DMS153 treated with DMSO at 0.1 percent for 48 hours (cell line): ENCODE measurements at regions not wholly inside any gene's neighbourhood (a gene's known extent, or its start where the extent isn't known, plus 50 kb on each side); places are given as distances from the start of the nearest gene placed in this dataset.

Source experiments
- DNase-seq: peaks from one replicate; lab custom pipeline; 2025; ENCODE audit not compliant: unreplicated experiment; lab: John Stamatoyannopoulos, UW

DNA sequence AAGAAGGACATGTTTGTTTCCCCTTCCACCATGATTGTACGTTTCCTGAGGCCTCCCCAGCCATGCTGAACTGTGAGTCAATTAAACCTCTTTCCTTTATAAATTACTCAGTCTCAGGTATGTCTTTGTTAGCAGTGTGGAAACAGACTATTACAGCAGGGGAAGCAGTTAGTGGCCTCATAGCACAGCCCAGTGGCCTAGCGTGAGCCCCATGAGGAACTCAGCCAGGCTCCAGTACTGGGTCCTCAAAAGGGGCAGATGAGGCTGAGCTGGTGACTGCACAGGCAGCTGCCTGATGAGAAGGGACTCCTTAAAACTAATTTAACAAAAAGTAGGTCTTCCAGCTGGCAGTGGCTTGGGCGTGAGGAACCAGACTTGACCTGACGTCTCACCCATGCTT lies 399.9 kb downstream of the CDH26 start:
- DNase-seq: no peak

DNA sequence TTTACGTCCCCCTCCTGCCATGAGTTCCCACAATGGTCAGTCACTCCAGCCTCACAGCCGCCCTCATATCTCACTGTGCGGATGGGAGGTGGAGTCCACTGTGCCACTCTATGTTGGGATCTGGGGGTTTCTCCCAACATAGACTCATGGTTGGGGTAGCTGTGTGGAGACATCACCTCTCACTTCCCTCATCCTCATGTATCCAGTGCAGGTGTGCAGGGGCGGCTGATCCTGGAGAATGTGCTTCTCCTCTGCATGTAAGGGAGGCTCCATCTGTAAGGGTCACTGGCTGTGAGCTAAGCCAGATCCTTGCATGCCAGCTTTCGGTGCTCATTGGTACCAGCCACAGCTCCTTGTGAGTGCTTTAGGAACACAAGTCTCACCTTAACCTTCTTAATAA lies 400.8 kb downstream of the CDH26 start:
- DNase-seq: no peak

DNA sequence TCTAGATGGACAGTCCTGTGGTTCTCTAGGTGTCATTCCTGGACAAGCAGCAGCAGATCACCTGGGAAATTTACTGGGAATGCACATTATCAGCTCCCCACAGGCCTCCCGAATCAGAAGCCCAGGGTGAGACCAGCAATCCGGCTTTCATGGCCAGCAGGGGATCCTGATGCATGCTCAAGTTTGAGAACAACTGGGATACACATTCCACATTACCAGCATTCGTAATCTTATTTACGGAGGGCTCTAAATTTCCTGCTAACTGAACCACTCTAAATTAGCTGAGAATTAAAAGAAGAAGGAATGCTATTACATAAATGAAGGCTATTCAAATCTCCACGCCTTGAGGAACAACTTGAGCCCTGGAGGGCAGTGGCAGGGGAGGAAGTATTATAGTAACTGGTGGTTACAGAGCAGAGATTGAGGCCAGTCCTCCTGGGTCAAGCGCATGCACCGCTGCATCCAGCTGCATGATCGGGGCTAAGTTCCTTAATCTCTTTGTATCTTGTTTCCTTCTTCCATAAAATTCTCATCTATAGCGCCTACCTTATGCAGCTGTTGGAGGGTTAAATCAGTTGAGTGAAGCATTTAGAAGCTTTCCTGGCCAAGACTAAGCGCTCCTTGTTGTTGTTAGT lies 403.7 kb downstream of the CDH26 start:
- no peak for DNase-seq

DNA sequence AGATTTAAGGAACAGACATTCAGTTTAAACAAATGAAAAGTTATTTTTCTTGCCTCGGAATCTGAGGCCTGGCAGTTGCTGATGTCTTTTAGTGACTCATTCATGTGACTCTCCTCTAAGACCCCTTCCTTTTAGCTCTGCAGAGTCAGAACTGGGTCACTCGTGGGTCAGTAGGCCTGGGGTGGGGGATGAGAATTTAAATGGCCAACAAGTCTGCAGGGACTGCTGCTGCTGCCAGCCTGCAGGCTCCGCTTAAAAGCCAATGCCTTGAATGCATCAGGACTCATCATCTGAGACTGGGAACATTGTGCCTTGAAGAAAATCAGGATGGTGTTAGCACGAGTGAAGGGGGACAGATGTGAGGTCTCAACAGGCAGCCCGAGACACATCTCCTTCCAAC lies 404.3 kb downstream of the CDH26 start:
- DNase-seq: no peak

DNA sequence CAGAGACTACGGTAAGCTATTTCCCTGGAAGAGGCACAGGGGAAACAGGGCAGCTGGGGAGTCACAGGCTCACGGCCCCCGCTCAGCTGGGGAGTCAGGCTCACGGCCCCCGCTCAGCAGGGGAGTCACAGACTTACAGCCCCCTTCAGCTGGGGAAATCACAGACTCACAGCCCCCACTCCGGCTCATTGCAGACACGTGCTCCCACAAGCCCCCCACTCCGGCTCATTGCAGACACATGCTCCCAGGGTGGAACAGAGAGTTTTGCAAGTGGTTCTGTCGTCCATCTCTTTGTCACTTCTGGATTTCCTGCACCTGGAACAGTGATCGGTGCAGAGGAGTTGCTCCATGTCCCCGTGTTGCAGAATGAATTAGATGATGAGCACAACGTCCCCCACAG lies 405.5 kb downstream of the CDH26 start:
- no peak for DNase-seq

DNA sequence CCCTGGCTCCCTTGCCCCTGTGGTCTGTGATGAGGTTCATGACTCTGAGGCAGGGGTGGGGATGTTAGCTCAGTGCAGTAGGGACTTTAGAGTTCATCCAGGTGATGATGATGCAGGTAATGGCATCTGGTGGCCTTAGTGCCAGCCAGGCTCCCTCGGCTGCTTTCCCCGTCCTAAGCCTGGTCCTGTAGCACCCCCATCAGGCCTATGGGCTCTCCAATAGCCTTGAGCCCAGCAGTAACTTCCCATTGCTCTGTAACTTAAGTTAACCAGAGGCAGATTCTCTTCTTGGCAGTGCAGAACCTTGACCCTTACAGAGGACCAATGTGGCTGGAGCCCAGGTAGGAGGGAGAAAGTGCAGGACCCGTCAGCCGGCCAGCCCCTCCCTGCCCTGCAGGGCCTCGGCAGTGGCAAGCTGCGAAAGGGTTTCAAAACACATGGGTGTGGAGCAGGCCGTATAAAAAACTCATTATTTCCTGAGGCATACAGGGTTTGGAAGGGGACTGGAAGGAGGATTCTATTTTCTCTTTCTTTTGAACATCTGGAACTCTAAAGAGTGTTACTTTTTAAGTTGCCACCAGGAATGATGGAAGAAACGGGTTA lies 406.9 kb downstream of the CDH26 start:
- DNase-seq: no peak

DNA sequence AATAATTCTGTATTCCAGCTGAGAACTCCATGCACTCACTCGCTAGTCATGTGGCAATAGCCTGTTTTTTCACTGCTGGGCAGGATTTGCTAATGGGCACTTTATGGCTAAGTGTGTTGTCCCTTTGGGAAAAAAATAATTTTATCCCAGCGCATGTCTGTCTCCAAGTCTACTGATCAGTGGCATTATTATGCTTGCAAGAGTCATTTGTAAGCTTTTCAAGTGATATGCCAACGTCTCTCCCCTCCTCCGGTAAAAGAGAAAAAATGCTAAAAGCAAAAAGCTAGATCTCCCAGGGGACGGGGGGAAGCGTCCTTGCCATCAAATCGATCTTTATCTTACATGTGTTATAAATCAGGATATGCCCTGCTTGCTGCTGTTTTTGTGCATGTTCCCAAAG lies 407.7 kb downstream of the CDH26 start:
- DNase-seq: no peak

DNA sequence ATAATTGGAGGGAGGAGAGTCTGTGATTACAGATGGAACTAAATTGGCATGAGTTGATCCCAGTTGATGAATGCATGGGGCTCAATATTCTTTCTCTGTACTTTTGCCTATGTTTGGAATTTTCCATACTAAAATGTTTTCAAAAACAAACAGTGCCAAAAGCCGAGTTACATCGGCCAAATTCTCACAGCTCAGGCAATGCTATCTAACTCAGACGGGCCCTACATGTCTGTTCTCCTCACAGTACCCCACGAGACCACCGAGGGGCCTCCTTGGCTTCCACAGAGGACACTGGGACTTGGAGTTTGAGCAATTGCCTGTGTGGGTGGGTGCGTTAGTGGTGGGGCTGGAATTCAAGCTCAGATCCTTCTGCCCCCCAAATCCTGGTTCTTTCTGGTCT lies 413.2 kb downstream of the CDH26 start:
- no peak for DNase-seq

DNA sequence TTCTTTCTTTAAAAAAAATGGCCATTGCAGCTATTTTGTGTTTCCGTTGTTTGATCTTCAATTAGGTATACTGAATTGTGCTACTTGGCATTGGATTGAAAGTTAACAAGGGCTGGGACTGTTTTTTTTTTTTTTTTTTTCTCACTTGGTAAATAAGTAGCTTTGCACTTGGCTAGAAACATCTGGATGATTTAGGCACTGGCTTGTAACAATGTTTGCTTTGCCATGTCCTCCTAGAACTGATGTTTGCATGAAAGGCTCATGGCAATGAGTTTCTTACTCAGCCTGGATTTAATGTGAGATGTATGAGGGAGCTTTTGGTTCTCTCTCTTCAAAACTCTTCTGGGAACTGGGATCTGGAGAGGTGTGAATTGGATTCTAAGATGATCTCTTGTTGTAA lies 414.1 kb downstream of the CDH26 start:
- DNase-seq: no peak

DNA sequence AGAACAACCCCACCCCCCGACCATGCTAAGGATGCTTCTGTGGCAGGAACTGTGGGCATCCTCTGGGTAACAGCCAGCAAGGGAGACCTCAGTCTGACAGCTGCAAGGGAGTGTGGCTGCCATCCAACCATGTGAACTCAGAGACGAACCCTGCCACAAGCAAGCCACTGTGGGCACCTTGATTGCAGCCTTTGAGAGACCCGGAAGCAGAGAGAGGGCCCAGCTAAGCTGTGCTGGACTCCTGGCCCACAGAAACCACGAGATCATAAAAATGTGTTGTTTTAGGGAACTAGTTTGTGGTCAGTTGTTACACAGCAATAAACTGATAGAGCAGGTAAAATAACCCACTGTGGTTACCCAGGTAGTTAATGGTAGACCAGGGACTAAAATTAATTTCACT lies 414.6 kb downstream of the CDH26 start:
- DNase-seq: no peak

DNA sequence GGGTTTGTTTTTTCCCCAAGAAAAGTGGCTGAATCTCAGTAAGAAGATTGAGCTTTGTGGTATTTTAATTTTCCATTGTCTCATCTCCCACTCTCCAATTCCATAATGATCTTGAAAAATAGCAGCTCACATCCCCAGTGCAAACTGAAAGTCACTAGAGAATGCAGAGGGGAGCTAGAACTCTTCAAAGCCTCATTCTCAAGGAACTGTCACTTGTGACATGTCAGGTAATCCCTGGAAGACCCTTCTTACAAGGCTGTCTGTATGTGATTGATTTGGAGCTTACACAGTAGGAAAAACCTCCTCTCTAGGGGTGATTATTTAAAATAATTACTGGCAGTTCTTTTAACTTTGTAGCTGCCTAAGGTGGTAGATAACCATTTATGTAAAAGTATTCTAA lies 420.4 kb downstream of the CDH26 start:
- DNase-seq: no peak

DNA sequence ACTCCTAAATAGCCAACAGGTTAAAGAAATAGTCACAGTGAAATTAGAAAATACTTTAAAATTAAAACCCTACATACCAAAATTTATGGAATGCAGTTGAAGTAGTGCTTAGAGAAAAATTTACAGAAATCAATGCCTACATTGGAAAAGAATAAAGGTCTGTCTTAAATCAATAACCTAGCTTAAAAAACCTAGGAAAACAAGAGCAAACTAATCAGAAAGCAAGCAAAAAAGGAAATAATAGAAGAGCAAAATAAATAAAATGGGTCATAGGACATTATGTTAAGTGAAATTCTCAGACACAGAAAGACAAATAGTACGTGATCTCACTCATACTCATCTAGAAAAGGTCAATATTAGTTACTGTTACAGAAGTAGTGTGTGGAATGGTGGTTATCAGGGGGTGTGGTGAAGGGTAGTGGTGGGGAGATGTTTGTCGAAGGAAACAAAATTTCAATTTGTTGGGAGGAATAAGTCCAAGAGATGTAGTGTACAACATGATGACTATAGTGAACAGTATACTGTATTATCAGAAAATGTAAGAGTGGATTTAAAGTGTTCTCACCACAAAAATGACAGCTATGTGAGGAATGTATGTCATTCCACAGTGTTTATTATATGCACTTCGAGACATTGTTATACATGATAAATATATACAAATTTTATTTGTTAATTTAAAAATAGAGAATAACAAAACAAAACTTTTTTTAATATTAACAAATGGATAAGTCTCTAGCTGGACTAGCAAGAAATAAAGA lies 423.6 kb downstream of the CDH26 start:
- no peak for DNase-seq

DNA sequence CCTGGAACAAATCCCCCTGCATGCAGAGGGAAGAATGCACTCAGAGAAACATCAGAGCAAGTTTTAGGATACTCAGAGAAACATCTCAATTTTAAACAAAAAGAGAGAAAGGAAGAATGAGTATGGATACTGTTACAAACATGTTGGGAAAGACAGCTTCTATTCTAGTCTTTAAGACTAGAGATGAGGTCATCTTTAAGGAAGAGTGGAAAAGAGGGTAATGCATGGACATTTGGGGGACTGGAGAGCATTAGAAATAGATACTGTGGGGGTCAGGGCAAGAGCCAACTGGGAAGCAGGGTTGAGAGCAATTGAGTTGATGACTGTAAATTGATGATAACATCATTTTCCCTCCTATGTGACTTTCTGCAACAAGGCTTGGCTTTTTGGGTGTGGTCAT lies 431.2 kb downstream of the CDH26 start:
- no peak for DNase-seq

DNA sequence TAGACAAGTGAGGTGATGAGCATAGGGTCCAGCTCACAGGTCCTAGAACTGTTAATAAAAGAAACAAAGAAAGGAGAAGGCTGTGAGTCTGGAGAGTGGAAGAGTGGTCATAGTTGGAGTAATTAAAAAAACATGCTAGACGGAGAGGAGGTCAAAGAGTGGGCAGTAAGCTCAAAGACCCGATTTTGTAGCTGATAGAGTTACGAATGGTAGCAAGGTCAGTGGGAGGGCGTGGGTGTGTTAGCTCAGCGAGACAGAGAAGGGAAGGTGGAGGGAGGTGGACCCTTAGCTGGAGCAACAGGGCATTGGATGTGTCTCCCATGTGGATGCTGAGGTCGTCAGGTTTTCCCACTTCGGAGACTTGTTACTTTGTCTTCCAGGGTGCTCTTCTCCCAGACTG lies 431.7 kb downstream of the CDH26 start:
- no peak for DNase-seq

DNA sequence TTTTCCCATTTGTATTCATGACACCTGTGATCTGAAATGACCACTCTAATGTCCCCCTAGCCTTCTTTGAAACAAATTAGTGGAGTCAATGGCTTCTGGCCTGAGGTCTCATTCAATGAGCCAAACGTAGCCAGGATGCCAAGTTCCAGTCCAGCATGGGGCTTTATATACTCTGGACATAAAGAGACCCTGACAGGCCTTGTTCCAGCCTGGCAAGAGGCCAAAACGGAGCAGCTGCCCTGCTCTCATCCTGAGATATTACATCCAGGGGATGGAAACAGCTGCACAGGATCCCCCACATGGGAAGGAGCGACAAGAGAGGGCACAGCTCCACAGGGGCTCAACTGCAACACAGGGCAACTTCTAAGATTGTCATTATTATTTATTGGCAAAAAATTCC lies 437.8 kb downstream of the CDH26 start:
- no peak for DNase-seq

DNA sequence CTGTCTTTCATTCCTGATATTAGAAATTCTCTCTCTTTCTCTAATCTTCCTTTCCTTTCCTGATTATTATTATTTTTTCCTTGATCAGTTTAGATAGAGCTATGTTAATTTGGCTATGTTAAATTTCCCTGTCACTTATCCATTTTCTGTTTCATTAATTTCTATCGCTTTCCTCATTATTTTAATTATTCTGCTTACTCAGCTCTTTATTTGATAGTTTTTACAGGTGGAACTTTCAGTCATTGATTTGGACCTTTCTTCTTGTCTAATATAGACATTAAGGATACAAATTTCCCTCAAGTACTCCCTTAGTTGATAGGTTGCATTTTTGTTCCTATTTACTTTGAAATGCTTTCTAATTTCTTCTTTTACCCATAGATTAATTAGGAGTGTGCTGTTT lies 442.3 kb downstream of the CDH26 start:
- no peak for DNase-seq

DNA sequence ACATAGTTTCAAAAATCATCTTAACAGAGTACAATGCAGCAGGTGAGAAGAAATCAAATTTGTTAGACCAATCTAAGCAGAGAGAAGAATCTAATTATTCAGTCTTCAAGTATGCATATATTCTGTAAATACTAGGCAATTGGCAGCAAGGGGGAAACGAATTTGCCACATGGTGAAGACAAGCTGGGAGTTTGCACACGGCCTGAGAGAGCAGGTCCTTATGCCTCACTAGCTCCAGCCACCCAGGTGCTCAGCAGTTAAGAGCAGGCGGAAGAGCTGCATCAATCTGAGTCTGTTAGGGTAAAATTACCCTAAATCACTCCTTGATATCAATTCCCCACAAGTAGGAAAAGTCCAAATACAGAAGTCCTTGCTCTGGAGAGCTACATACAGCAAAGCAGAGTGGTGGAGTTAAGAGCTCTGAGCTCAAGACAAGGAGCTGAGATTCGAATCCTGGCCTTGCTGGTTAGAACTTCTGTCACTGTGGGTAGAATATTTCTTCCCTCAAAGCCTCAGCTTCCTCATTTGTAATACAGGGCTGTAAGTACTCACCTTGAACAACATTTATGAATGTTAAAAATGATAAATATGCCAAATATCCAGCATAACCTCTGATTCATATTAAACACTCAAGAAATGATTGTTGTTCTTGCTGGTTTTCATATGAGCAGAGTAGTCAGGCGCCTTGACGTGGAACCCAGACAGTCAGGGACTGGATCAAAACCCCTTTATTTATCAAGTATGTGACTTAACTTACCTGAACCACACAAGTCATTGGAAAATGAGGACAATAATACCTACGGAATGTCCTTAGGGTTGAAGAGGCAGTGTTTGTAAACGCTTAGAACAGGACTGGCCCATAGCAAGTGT lies 444.2 kb downstream of the CDH26 start:
- no peak for DNase-seq

DNA sequence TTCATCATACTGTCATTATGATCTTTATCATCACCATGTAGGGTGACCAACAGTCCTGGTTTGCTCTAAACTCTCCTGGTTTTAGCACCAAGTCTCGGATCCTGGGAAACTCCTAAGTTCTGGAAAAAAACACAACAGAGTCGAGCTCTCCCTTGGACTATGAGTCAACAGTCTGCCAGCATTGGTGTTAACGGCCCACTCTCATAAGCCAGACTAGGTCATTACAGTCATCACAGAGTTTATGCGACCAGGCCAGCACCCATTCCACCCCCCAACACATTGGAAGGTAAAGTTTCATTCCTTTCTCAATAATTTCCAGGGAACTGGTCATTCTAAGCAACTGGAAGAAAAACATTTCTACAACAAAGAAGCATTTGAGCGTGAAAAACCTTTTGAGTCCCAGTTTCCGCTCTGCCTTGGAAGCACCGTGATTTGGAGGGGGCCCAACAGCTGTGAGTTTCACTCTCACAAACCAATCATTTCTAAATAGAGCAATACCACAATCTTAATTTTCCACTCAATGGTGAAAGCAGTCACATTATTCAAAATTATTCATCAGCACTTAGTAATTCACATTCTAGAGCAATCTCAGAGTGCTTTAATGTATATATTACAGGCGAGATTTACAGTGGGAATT lies 445.0 kb downstream of the CDH26 start:
- DNase-seq: no peak

DNA sequence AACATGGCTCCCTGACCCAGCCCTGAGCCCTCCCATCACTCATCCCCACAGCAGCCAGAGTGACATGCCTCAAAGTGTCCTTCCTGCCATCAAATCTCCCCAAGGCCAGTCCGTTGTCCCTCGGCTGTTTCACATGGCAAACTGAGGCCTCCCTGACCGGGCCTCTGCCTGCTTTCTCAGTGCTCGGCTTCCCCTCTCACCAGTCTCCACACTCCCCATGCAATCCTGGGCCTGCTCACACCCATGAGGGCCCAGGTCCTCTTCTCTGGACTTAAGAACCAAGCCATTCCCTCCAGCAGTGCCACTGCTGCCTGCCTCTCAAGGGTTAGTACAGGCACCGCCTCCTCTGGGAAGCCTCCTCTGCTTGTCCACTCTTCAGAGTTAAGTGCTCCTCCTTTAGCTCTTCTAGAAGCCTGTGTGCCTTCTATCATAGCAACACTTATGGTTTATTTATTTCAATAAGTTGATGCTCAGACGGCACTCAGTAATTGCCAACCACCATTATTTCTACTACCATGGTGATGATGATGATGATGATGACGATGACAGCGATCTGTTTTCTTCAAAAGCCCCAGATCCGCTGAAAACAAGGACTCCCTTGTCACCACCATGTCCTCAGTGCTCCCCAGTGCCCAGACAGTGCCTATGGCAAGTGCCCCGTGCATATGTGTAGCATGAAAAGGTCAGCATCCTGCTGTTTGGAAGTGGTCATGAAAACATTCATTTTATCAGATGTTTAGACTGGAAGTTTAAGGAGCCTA lies 449.0 kb downstream of the CDH26 start:
- no peak for DNase-seq

DNA sequence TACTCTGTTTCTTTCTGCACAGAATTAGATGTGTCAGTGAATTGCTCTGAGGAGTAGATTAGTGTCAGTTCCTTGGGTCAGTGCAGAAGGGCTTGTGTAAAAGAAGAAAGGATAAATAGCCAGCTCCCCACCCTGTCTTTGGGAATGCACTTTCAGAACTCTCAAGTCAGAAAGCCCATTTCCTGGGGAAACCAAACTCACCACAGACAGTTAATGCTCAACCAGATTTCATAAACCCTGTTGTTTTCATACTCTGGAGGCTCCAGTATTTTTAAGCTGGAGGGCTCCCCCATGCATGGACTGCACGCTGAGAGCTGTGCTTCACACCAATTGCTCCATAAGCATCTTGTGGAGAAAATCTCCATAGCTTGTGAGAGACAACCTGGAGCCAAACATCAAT lies 449.7 kb downstream of the CDH26 start:
- DNase-seq: no peak
